ENCODE measurements at regions not wholly inside any gene's neighbourhood (a gene's known extent, or its start where the extent isn't known, plus 50 kb on each side); places are given as distances from the start of the nearest gene placed in this dataset.

GRCh38 chr15:70250208-70251201 lies 152.8 kb upstream of the TLE3 start:
- TF ChIP-seq EZH2phosphoT487 (IDR thresholded peaks at IDR 0.05; ENCODE audit: borderline replicate concordance) (no peak), ZFX (IDR thresholded peaks at IDR 0.05) (no peak), POLR2AphosphoS5 (IDR thresholded peaks at IDR 0.05; ENCODE audit: low read depth, low read length) (no peak)
- TF ChIP-seq, protein P1, sequence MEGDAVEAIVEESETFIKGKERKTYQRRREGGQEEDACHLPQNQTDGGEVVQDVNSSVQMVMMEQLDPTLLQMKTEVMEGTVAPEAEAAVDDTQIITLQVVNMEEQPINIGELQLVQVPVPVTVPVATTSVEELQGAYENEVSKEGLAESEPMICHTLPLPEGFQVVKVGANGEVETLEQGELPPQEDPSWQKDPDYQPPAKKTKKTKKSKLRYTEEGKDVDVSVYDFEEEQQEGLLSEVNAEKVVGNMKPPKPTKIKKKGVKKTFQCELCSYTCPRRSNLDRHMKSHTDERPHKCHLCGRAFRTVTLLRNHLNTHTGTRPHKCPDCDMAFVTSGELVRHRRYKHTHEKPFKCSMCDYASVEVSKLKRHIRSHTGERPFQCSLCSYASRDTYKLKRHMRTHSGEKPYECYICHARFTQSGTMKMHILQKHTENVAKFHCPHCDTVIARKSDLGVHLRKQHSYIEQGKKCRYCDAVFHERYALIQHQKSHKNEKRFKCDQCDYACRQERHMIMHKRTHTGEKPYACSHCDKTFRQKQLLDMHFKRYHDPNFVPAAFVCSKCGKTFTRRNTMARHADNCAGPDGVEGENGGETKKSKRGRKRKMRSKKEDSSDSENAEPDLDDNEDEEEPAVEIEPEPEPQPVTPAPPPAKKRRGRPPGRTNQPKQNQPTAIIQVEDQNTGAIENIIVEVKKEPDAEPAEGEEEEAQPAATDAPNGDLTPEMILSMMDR (IDR thresholded peaks at IDR 0.05 in 2 of 3, conservative IDR thresholded peaks at IDR 0.05 in 1 of 3; ENCODE audit: borderline replicate concordance in 1 of 3, insufficient read depth in 1 of 3, low read depth in 2 of 3, low read length in 2 of 3) = no peak
